ENCODE measurements at regions not wholly inside any gene's neighbourhood (a gene's known extent, or its start where the extent isn't known, plus 50 kb on each side); places are given as distances from the start of the nearest gene placed in this dataset.

DNA sequence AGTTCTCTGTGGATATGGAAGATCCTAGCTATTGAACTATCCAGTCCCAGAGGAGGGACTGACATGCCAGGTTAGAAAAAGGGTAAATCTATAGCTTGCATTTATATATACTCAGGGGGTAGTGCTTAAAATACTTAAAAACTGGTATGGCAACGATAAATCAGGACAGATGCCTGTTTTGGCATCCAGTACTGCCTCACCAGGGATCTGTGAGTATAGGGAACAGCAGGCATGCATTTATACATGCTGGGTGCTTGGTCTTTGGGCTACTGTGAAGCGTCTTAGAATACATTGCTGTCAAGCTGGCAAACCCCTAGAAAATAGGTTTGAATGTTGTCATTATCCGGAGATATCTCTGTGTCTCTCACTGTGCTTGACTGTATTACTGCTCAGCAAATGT is 94.2 kb upstream of the DRD2 start:
- Histone ChIP-seq H3K27ac (no peak overlapping the region), H3K4me3 (no peak overlapping the region), H3K36me3 (no peaks in the 10 kb centered on the region), H3K27me3 (no peaks in the 10 kb centered on the region), H3K9me3 (no peaks in the 10 kb centered on the region), H3K4me1 (no peaks in the 10 kb centered on the region)
- TF ChIP-seq POLR2AphosphoS5 (IDR thresholded peaks at IDR 0.05) (no peak), POLR2A (IDR thresholded peaks at IDR 0.05) (no peak)
- 76 to 89% methylated on average over 3 of the region's 3 CpGs for WGBS, 2 donors
- ATAC-seq (ENCODE audit: low FRiP score in 2 of 2) (no peak), DNase-seq (no peak)

DNA sequence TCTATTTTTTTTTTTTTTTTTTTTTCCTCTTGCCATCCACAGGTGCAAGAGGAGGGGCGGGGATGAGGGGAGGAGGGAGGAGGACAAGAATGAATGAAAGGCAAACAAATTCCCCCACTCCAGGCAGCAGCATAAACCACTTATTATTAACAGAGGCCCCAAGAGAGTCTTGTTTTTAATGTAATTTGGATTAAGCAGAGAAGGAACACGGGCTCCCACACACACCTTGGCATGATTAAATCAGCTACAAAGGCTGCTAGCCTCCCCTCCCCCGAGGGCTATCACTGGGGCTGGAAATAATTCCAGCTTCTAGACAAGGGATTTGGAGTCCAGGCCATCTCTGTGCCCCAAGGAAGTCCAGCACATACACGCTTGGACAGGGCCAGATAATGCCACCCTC is 93.4 kb upstream of the DRD2 start:
- H3K27ac ChIP-seq = no peak overlapping the region
- H3K36me3 ChIP-seq = no peaks in the 10 kb centered on the region
- no peaks in the 10 kb centered on the region for H3K27me3 ChIP-seq
- H3K9me3 ChIP-seq = no peaks in the 10 kb centered on the region
- WGBS, 2 donors = 42 to 55% methylated on average over 4 of the region's 4 CpGs
- DNase-seq (no peak), ATAC-seq (ENCODE audit: low FRiP score in 2 of 2) (no peak)
- H3K4me3 ChIP-seq = no peak overlapping the region
- H3K4me1 ChIP-seq = no peaks in the 10 kb centered on the region
- TF ChIP-seq POLR2AphosphoS5 (IDR thresholded peaks at IDR 0.05) = no peak
- TF ChIP-seq, protein P1, sequence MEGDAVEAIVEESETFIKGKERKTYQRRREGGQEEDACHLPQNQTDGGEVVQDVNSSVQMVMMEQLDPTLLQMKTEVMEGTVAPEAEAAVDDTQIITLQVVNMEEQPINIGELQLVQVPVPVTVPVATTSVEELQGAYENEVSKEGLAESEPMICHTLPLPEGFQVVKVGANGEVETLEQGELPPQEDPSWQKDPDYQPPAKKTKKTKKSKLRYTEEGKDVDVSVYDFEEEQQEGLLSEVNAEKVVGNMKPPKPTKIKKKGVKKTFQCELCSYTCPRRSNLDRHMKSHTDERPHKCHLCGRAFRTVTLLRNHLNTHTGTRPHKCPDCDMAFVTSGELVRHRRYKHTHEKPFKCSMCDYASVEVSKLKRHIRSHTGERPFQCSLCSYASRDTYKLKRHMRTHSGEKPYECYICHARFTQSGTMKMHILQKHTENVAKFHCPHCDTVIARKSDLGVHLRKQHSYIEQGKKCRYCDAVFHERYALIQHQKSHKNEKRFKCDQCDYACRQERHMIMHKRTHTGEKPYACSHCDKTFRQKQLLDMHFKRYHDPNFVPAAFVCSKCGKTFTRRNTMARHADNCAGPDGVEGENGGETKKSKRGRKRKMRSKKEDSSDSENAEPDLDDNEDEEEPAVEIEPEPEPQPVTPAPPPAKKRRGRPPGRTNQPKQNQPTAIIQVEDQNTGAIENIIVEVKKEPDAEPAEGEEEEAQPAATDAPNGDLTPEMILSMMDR (IDR thresholded peaks at IDR 0.05) = no peak
- no peak for TF ChIP-seq POLR2A (IDR thresholded peaks at IDR 0.05)
- TF ChIP-seq EP300 (IDR thresholded peaks at IDR 0.05) = no peak

DNA sequence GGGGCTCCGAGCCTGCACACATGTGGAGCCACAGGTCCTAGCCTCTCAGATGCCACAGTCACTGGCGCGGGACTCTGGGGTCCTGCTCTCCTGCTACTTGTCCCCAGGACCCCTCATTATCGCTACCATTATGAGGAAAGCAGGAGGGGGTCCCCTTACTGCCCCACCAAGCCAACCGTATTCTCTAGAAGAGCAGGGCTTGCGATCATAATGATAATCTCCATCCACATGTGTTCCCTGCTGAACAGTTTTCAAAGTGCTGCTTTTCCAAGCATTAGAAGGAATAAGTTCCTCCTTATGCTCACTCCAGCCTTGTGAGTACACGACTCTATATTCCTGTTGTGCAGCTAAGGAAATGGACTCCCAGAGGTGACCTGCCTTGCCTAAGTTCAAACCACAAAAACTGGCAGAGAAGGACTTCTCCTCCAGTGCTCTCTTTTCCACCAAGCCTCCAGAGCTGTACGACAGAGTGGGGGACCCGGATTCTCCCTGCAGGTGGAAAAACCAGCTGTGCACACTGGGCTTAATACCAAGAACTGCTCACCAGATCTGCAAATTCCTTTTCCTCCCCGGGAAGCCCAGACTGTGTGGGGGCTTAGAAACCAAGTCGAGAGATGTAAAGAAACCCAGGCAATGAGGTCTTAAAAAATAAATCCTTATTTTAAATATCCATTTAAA is 92.8 kb upstream of the DRD2 start:
- TF ChIP-seq, protein P1 (IDR thresholded peaks at IDR 0.05) = no peak
- TF ChIP-seq POLR2AphosphoS5 (IDR thresholded peaks at IDR 0.05) (no peak), EP300 (IDR thresholded peaks at IDR 0.05) (no peak), POLR2A (IDR thresholded peaks at IDR 0.05) (no peak)
- no peak for ATAC-seq (ENCODE audit: low FRiP score in 2 of 2)
- Histone ChIP-seq H3K27ac (no peak overlapping the region), H3K9me3 (no peaks in the 10 kb centered on the region), H3K27me3 (no peaks in the 10 kb centered on the region), H3K4me3 (no peak overlapping the region), H3K36me3 (no peaks in the 10 kb centered on the region), H3K4me1 (no peaks in the 10 kb centered on the region)
- 46 to 47% methylated on average over 8 to 11 of the region's 11 CpGs for WGBS, 2 donors
- DNase-seq = no peak

DNA sequence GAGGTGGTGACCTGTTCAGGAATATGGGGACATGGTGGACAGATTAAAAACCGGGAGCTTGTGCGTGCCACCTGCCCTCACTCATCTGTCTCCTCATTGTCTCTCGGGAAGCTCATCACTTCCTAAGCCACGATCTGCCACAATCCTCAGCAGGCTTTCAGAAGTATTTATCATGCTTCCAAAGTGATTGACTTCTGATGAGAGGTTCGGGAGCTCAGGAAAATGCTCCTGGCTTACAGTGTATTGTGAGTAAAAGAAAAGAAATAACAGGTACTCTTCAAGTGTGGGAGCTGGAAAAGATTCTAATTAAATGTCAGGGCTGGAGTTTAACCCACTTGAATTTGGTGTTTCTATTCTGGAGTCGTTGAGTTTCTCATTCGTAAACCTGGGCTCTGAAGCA is 91.9 kb upstream of the DRD2 start:
- no peak for DNase-seq
- H3K27me3 ChIP-seq = no peaks in the 10 kb centered on the region
- H3K4me1 ChIP-seq = no peaks in the 10 kb centered on the region
- WGBS, 2 donors = 77 to 80% methylated on average over 7 of the region's 7 CpGs
- no peaks in the 10 kb centered on the region for H3K36me3 ChIP-seq
- no peak for ATAC-seq (ENCODE audit: low FRiP score in 2 of 2)
- no peaks in the 10 kb centered on the region for H3K9me3 ChIP-seq
- H3K27ac ChIP-seq = no peak overlapping the region
- TF ChIP-seq, protein P1 (IDR thresholded peaks at IDR 0.05) = no peak
- TF ChIP-seq EP300 (IDR thresholded peaks at IDR 0.05) (no peak), POLR2AphosphoS5 (IDR thresholded peaks at IDR 0.05) (no peak), POLR2A (IDR thresholded peaks at IDR 0.05) (no peak)
- H3K4me3 ChIP-seq = no peak overlapping the region

DNA sequence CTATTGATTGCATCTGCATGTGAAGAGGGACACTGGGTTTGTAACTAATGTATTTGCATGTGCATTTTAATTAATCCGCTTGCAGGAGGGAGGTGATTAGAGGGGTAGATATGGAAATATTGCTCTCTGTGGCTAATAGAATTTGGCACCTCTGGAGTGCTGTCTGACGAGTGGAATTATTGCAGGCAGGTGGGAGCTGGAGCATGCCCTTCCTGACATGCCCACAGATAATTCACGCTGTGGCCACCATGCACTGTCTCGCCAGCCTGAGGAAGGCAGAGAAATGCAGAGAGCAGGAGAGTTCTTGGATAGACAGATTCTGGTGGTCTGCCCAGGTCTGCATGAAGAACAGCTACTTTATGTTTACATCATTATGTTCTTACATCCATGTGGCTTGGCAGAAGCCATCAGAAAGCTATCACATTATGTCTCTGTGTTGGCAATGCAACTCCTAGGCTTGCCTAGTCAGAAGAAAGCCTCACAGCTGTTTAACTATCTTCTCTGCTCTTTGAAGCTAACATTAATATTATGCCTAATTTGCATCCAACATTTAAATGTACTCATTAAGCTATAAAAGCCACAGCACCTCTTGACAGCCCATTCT is 89.4 kb upstream of the DRD2 start:
- WGBS, 2 donors = 76% methylated on average over 4 of the region's 4 CpGs
- no peak for ATAC-seq (ENCODE audit: low FRiP score in 2 of 2)
- Histone ChIP-seq H3K36me3 (no peaks in the 10 kb centered on the region), H3K4me1 (no peaks in the 10 kb centered on the region), H3K27me3 (no peaks in the 10 kb centered on the region), H3K4me3 (no peak overlapping the region), H3K27ac (no peak overlapping the region), H3K9me3 (no peaks in the 10 kb centered on the region)
- no peak for DNase-seq
- TF ChIP-seq POLR2AphosphoS5 (IDR thresholded peaks at IDR 0.05) (no peak), EP300 (IDR thresholded peaks at IDR 0.05) (no peak), POLR2A (IDR thresholded peaks at IDR 0.05) (no peak)
- TF ChIP-seq, protein P1 (IDR thresholded peaks at IDR 0.05) = no peak

Data from upper lobe of left lung (tissue), 6 donors.